Smooth muscle cell (in vitro differentiated cells): ENCODE measurements at regions not wholly inside any gene's neighbourhood (a gene's known extent, or its start where the extent isn't known, plus 50 kb on each side); places are given as distances from the start of the nearest gene placed in this dataset.
A peak's percentile ranks its signal among the peaks of the same experiment; 100 is the strongest.
"Not testable (repeated sequence)": the region's sequence is repeated elsewhere in the genome, so short reads cannot be mapped to it uniquely, and the experiment has no call there.

Source experiments
- DNase-seq: peaks from one replicate; lab custom pipeline; 2025; ENCODE audit not compliant: unreplicated experiment; lab: John Stamatoyannopoulos, UW
- H2AFZ ChIP-seq: fragments of 200-600 bp; sonication (generic); 2 replicates; pipeline ENCODE4 v1.6.0; 2016; ENCODE audit warnings: antibody characterized with exemption, low read depth, mild to moderate bottlenecking
- H3F3A ChIP-seq: fragments of 200-600 bp; sonication (generic); 2 replicates; pipeline ENCODE4 v1.6.0; 2017; ENCODE audit warnings: antibody characterized with exemption, low read depth
- H3K27ac ChIP-seq: fragments of 200-600 bp; sonication (generic); 2 replicates; pipeline ENCODE4 v1.5.1; 2016; ENCODE audit warnings: low read depth, mild to moderate bottlenecking
- H3K27me3 ChIP-seq: fragments of 200-600 bp; sonication (generic); 2 replicates; pipeline ENCODE4 v1.6.1; 2016; ENCODE audit warnings: low read depth, mild to moderate bottlenecking
- H3K36me3 ChIP-seq: fragments of 200-600 bp; sonication (generic); 2 replicates; pipeline ENCODE4 v1.5.1; 2016; ENCODE audit warnings: low read depth
- H3K4me1 ChIP-seq: fragments of 200-600 bp; sonication (generic); 2 replicates; pipeline ENCODE4 v1.5.1; 2016; ENCODE audit warnings: low read depth
- H3K4me2 ChIP-seq: fragments of 200-600 bp; sonication (generic); 2 replicates; pipeline ENCODE4 v1.6.0; 2016; ENCODE audit warnings: mild to moderate bottlenecking
- H3K4me3 ChIP-seq: fragments of 200-600 bp; sonication (generic); 2 replicates; pipeline ENCODE4 v1.5.1; 2016; ENCODE audit warnings: mild to moderate bottlenecking
- H3K79me2 ChIP-seq: fragments of 200-600 bp; sonication (generic); 2 replicates; pipeline ENCODE4 v1.6.0; 2016; ENCODE audit warnings: low read depth, mild to moderate bottlenecking
- H3K9ac ChIP-seq: fragments of 200-600 bp; sonication (generic); 2 replicates; pipeline ENCODE4 v1.6.0; 2016; ENCODE audit warnings: low read depth
- H3K9me3 ChIP-seq: fragments of 200-600 bp; sonication (generic); replicated peaks from 2 replicates; pipeline ENCODE4 v1.5.1; 2016; ENCODE audit warnings: low read depth
- H4K20me1 ChIP-seq: fragments of 200-600 bp; sonication (generic); 2 replicates; pipeline ENCODE4 v1.6.0; 2016; ENCODE audit warnings: low read depth
- WGBS: methylation state at CpG from one replicate; pipeline ENCODE4 v1.1.7; 2016; ENCODE audit warnings: low lambda C conversion rate; 5-methylcytosine and 5-hydroxymethylcytosine counted together
- TF ChIP-seq, protein P1 (sequence below): fragments of 200-600 bp; sonication (generic); IDR thresholded peaks from 2 replicates; pipeline ENCODE4 v1.5.1; 2017; ENCODE audit warnings: borderline replicate concordance, mild to moderate bottlenecking, antibody characterized with exemption; ENCODE audit not compliant: insufficient read depth, poor library complexity, severe bottlenecking

DNA sequence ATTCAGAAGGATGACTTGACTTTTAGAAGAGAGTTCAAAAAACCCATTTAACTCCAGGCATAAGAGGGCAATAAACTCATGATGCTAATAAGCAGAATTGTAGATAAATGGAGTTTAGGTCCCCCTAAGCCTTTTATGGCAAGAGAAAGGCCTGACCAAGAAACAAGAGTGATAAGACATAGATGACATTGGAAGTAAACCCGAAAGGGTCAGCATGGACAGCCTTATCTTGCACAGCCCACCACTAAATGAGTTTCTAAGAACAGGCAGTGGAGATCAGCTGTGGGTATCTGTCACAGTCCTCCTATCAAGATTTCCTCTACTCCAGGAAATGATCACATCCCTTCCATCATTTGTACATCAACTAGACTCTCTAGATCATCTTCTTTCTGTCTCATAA is 457.9 kb upstream of the ADAMTS9 start:
- Histone ChIP-seq H3K9me3 (no peaks in the 10 kb centered on the region), H3K27me3 (no peaks in the 10 kb centered on the region), H3K4me2 (peak overlapping the region; percentile 70), H3F3A (peaks cover 26% of the 10 kb centered on the region), H3K36me3 (no peaks in the 10 kb centered on the region), H3K9ac (peak overlapping the region; percentile 44), H2AFZ (peak overlapping the region; percentile 22), H4K20me1 (no peaks in the 10 kb centered on the region), H3K79me2 (no peaks in the 10 kb centered on the region), H3K27ac (peak overlapping the region; percentile 92), H3K4me3 (no peak overlapping the region), H3K4me1 (peaks cover 12% of the 10 kb centered on the region)
- TF ChIP-seq, protein P1, sequence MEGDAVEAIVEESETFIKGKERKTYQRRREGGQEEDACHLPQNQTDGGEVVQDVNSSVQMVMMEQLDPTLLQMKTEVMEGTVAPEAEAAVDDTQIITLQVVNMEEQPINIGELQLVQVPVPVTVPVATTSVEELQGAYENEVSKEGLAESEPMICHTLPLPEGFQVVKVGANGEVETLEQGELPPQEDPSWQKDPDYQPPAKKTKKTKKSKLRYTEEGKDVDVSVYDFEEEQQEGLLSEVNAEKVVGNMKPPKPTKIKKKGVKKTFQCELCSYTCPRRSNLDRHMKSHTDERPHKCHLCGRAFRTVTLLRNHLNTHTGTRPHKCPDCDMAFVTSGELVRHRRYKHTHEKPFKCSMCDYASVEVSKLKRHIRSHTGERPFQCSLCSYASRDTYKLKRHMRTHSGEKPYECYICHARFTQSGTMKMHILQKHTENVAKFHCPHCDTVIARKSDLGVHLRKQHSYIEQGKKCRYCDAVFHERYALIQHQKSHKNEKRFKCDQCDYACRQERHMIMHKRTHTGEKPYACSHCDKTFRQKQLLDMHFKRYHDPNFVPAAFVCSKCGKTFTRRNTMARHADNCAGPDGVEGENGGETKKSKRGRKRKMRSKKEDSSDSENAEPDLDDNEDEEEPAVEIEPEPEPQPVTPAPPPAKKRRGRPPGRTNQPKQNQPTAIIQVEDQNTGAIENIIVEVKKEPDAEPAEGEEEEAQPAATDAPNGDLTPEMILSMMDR = no peak
- no peak for DNase-seq
- 36% methylated on average over 1 of the region's 1 CpG for WGBS

DNA sequence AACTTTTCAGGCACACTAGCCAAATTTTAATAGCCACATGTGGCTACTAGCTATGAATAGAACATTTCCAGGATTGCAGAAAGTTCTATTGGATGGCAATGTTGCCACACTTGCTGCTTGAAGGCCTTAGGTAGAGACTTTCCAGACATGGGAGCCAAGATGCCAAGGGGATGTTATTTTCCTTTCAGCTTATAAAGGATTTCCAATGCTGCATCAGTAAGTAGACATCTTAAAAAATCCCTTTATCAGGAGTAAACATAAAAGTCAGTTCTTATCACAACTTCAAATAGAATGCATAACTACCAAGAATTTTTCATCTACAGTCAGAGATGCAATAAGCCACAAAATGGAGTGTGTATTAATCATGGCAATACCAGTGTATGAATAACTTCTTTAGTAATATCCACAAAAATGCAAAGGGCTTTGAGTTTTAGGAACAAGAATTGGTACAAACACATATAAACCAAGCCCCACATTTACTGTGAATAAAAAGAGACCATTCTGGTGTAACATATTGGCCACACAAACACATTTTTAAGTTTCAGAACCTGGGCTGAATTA is 457.1 kb upstream of the ADAMTS9 start:
- TF ChIP-seq, protein P1 = no peak
- H3K27ac ChIP-seq = peak overlapping the region; percentile 92

DNA sequence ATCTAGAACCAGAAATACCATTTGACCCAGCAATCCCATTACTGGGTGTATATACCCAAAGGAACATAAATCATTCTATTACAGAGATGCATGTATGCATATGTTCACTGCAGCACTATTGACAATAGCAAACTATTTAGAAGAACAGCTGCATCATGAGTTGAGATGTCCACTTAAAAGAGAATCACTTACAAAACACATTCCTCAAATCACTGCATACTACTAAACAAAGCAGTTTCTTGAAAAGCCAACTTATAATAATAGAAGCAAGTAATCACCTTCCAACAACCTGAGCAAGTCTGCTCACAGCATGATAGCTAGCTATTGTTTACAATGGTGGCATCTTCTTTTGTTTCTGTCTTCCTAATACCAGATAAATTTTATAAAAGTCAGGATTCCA is 454.7 kb upstream of the ADAMTS9 start:
- Histone ChIP-seq H3K27ac (no peak overlapping the region), H3F3A (peaks cover 26% of the 10 kb centered on the region), H3K4me1 (peaks cover 12% of the 10 kb centered on the region), H3K27me3 (no peaks in the 10 kb centered on the region), H2AFZ (no peak overlapping the region), H4K20me1 (no peaks in the 10 kb centered on the region), H3K79me2 (no peaks in the 10 kb centered on the region), H3K4me2 (no peak overlapping the region), H3K36me3 (no peaks in the 10 kb centered on the region), H3K9ac (no peak overlapping the region), H3K4me3 (no peak overlapping the region), H3K9me3 (no peaks in the 10 kb centered on the region)
- no peak for DNase-seq
- TF ChIP-seq, protein P1 = no peak

More for the DNA sequence above, 457.1 kb upstream of the ADAMTS9 start:
- no peaks in the 10 kb centered on the region for H3K79me2 ChIP-seq
- H3K9me3 ChIP-seq = no peaks in the 10 kb centered on the region
- no peak for DNase-seq
- H3K4me2 ChIP-seq = peak overlapping the region; percentile 70
- no peaks in the 10 kb centered on the region for H4K20me1 ChIP-seq
- H2AFZ ChIP-seq = no peak overlapping the region
- H3K36me3 ChIP-seq = no peaks in the 10 kb centered on the region
- no peak overlapping the region for H3K4me3 ChIP-seq
- H3K9ac ChIP-seq = no peak overlapping the region
- H3F3A ChIP-seq = peaks cover 26% of the 10 kb centered on the region
- peaks cover 12% of the 10 kb centered on the region for H3K4me1 ChIP-seq
- no peaks in the 10 kb centered on the region for H3K27me3 ChIP-seq

DNA sequence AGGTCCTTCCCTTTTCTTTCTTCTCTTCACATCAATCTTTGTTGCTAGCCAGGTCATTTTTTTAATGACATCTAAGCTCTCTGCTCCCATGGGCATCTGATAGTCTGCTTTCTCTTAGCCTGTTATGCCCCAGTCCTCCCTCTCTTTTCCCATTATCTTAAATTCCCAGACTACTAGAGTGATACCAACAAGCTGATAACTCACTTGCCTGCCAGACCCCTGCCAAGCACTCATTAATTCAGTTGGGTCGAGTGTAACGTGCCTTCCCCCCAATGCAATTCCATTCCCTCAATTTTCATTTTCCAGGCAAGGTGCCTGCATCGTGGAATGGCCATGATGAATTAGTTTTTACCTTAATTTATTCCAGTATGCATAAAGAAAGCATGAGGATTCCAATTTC is 450.8 kb upstream of the ADAMTS9 start:
- Histone ChIP-seq H3K4me3 (no peak overlapping the region), H3K4me2 (no peak overlapping the region), H3F3A (no peaks in the 10 kb centered on the region), H2AFZ (no peak overlapping the region), H3K9ac (no peak overlapping the region), H3K4me1 (no peaks in the 10 kb centered on the region), H3K36me3 (no peaks in the 10 kb centered on the region), H3K27ac (no peak overlapping the region), H3K27me3 (no peaks in the 10 kb centered on the region), H3K79me2 (no peaks in the 10 kb centered on the region), H3K9me3 (no peaks in the 10 kb centered on the region), H4K20me1 (no peaks in the 10 kb centered on the region)
- 60% methylated on average over 3 of the region's 3 CpGs for WGBS
- DNase-seq = no peak
- TF ChIP-seq, protein P1 = no peak

DNA sequence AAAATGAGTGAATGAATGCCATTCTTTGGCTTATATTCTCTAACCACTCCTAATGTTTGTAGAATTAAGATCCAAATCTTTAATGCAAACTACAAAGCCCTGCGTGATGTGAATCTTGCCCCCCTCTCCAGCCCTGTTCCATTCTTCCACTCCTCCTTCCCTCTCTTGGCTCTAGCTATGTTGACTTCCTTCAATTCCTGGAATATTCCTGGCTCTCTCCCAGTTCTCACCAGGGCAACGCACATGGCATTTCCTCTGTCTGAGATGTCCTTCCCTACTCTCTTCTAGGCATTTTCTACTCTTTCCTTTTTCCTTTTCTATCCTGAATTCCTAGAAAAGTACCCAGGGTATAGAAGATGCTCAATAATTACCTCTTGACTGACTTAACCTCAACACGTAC is 446.0 kb upstream of the ADAMTS9 start:
- H3F3A ChIP-seq, H3K27me3 ChIP-seq, DNase-seq, H3K27ac ChIP-seq, H3K9me3 ChIP-seq, H3K4me1 ChIP-seq, H3K36me3 ChIP-seq, H3K4me3 ChIP-seq, H3K9ac ChIP-seq, H2AFZ ChIP-seq, H4K20me1 ChIP-seq, H3K79me2 ChIP-seq, H3K4me2 ChIP-seq: not testable (repeated sequence)
- 91% methylated on average over 3 of the region's 3 CpGs for WGBS
